ENCODE measurements at regions not wholly inside any gene's neighbourhood (a gene's known extent, or its start where the extent isn't known, plus 50 kb on each side); places are given as distances from the start of the nearest gene placed in this dataset.

- H3K79me2 ChIP-seq (ENCODE audit: insufficient read depth, low read length), result no peaks in the 10 kb centered on the region
- H2AFZ ChIP-seq (ENCODE audit: low read length), result no peak overlapping the region
- TF ChIP-seq RFX1 (IDR thresholded peaks at IDR 0.05), result no peak
- TF ChIP-seq, protein P1, sequence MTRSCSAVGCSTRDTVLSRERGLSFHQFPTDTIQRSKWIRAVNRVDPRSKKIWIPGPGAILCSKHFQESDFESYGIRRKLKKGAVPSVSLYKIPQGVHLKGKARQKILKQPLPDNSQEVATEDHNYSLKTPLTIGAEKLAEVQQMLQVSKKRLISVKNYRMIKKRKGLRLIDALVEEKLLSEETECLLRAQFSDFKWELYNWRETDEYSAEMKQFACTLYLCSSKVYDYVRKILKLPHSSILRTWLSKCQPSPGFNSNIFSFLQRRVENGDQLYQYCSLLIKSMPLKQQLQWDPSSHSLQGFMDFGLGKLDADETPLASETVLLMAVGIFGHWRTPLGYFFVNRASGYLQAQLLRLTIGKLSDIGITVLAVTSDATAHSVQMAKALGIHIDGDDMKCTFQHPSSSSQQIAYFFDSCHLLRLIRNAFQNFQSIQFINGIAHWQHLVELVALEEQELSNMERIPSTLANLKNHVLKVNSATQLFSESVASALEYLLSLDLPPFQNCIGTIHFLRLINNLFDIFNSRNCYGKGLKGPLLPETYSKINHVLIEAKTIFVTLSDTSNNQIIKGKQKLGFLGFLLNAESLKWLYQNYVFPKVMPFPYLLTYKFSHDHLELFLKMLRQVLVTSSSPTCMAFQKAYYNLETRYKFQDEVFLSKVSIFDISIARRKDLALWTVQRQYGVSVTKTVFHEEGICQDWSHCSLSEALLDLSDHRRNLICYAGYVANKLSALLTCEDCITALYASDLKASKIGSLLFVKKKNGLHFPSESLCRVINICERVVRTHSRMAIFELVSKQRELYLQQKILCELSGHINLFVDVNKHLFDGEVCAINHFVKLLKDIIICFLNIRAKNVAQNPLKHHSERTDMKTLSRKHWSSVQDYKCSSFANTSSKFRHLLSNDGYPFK (CRISPR knock-in tag; IDR thresholded peaks at IDR 0.05; ENCODE audit: borderline replicate concordance), result no peak
- POLR2A ChIA-PET, result no interaction called here
- H3K27ac ChIP-seq (ENCODE audit: extremely low read length, insufficient read depth, low read length), result no peak overlapping the region
- no peaks in the 10 kb centered on the region for H3K36me3 ChIP-seq (replicated peaks in 1 of 2; ENCODE audit: control insufficient read depth in 1 of 2, insufficient read depth in 2 of 2, low read length in 2 of 2)
- H3K27me3 ChIP-seq (ENCODE audit: control insufficient read depth in 1 of 2, insufficient read depth in 2 of 2, low read length in 2 of 2), result no peaks in the 10 kb centered on the region; a peak in 1 of 5 replicates
- in situ Hi-C loops (cut with HindIII; ENCODE audit: extremely low pct_ligation_motif_present, low pct_unique_long_range_greater_than_20kb), result no loop called here
- CTCF ChIA-PET (ENCODE audit: low intra/inter-chr PET ratio, low total read pairs), result no interaction called here
- FAIRE-seq, result no peak
- ATAC-seq, result no peak
- intact Hi-C loops (cut with micrococcal nuclease; ENCODE audit: unreplicated experiment), result no loop called here
- 0% methylated on average over 1 of the region's 1 CpG for WGBS (ENCODE audit: low lambda C conversion rate)
- BruUV-seq (replicated peaks), result no TSS peak
- DNase-seq (ENCODE audit: low spot score), result no peak
- H4K20me1 ChIP-seq (ENCODE audit: insufficient read depth, low read length), result no peaks in the 10 kb centered on the region
- H3K4me3 ChIP-seq (replicated peaks in 1 of 3; ENCODE audit: insufficient read depth in 1 of 3, low read depth in 2 of 3, low read length in 3 of 3), result no peak overlapping the region
- no peak overlapping the region for H3K9ac ChIP-seq (ENCODE audit: insufficient read depth, low read depth, low read length)
- no peaks in the 10 kb centered on the region for H3K4me1 ChIP-seq (ENCODE audit: insufficient read depth, low read length)
- H3K4me2 ChIP-seq (ENCODE audit: low read depth, low read length), result no peak overlapping the region
- no peaks in the 10 kb centered on the region for H3K9me3 ChIP-seq (ENCODE audit: low read length)
These were observed 349.2 kb upstream of the KLF4 start for GRCh38 chr9:107838766-107839165.

DNA sequence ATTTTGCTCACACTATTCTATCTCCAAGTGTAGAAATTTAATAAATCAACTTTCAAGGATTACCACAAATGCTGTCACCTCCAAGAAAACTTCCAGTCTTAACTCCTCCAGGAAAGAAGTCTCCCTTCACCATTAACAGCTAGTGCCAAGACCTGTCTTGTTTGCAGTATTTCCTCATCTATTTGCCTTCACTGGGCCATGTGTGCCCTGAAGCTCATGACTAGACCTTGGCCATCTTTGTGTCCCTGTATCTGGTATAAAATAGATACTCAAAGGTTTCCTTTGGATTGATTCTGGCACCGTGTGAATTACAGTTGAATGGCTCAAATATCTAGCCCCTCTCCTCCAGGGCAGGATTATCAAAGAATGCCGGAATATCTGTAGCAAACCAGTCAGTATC, 346.7 kb upstream of the KLF4 start:
- Histone ChIP-seq H3K4me1 (ENCODE audit: insufficient read depth, low read length) (no peaks in the 10 kb centered on the region), H3K9ac (ENCODE audit: insufficient read depth, low read depth, low read length) (no peak overlapping the region), H3K4me2 (ENCODE audit: low read depth, low read length) (no peak overlapping the region), H3K79me2 (ENCODE audit: insufficient read depth, low read length) (no peaks in the 10 kb centered on the region), H3K27me3 (ENCODE audit: control insufficient read depth in 1 of 2, insufficient read depth in 2 of 2, low read length in 2 of 2) (no peaks in the 10 kb centered on the region; a peak in 1 of 5 replicates), H3K36me3 (replicated peaks in 1 of 2; ENCODE audit: control insufficient read depth in 1 of 2, insufficient read depth in 2 of 2, low read length in 2 of 2) (no peaks in the 10 kb centered on the region), H3K9me3 (ENCODE audit: low read length) (no peaks in the 10 kb centered on the region), H4K20me1 (ENCODE audit: insufficient read depth, low read length) (no peaks in the 10 kb centered on the region), H3K4me3 (replicated peaks in 1 of 3; ENCODE audit: insufficient read depth in 1 of 3, low read depth in 2 of 3, low read length in 3 of 3) (no peak overlapping the region), H3K27ac (ENCODE audit: extremely low read length, insufficient read depth, low read length) (no peak overlapping the region), H2AFZ (ENCODE audit: low read length) (no peak overlapping the region)
- in situ Hi-C loops (cut with HindIII; ENCODE audit: extremely low pct_ligation_motif_present, low pct_unique_long_range_greater_than_20kb), result no loop called here
- intact Hi-C loops (cut with micrococcal nuclease; ENCODE audit: unreplicated experiment), result no loop called here
- ChIA-PET CTCF (ENCODE audit: low intra/inter-chr PET ratio, low total read pairs) (no interaction called here), POLR2A (no interaction called here)
- BruUV-seq (replicated peaks), result no TSS peak
- FAIRE-seq (no peak), DNase-seq (ENCODE audit: low spot score) (no peak), ATAC-seq (no peak)
- 3% methylated on average over 2 of the region's 2 CpGs for WGBS (ENCODE audit: low lambda C conversion rate)
- TF ChIP-seq, protein P2, sequence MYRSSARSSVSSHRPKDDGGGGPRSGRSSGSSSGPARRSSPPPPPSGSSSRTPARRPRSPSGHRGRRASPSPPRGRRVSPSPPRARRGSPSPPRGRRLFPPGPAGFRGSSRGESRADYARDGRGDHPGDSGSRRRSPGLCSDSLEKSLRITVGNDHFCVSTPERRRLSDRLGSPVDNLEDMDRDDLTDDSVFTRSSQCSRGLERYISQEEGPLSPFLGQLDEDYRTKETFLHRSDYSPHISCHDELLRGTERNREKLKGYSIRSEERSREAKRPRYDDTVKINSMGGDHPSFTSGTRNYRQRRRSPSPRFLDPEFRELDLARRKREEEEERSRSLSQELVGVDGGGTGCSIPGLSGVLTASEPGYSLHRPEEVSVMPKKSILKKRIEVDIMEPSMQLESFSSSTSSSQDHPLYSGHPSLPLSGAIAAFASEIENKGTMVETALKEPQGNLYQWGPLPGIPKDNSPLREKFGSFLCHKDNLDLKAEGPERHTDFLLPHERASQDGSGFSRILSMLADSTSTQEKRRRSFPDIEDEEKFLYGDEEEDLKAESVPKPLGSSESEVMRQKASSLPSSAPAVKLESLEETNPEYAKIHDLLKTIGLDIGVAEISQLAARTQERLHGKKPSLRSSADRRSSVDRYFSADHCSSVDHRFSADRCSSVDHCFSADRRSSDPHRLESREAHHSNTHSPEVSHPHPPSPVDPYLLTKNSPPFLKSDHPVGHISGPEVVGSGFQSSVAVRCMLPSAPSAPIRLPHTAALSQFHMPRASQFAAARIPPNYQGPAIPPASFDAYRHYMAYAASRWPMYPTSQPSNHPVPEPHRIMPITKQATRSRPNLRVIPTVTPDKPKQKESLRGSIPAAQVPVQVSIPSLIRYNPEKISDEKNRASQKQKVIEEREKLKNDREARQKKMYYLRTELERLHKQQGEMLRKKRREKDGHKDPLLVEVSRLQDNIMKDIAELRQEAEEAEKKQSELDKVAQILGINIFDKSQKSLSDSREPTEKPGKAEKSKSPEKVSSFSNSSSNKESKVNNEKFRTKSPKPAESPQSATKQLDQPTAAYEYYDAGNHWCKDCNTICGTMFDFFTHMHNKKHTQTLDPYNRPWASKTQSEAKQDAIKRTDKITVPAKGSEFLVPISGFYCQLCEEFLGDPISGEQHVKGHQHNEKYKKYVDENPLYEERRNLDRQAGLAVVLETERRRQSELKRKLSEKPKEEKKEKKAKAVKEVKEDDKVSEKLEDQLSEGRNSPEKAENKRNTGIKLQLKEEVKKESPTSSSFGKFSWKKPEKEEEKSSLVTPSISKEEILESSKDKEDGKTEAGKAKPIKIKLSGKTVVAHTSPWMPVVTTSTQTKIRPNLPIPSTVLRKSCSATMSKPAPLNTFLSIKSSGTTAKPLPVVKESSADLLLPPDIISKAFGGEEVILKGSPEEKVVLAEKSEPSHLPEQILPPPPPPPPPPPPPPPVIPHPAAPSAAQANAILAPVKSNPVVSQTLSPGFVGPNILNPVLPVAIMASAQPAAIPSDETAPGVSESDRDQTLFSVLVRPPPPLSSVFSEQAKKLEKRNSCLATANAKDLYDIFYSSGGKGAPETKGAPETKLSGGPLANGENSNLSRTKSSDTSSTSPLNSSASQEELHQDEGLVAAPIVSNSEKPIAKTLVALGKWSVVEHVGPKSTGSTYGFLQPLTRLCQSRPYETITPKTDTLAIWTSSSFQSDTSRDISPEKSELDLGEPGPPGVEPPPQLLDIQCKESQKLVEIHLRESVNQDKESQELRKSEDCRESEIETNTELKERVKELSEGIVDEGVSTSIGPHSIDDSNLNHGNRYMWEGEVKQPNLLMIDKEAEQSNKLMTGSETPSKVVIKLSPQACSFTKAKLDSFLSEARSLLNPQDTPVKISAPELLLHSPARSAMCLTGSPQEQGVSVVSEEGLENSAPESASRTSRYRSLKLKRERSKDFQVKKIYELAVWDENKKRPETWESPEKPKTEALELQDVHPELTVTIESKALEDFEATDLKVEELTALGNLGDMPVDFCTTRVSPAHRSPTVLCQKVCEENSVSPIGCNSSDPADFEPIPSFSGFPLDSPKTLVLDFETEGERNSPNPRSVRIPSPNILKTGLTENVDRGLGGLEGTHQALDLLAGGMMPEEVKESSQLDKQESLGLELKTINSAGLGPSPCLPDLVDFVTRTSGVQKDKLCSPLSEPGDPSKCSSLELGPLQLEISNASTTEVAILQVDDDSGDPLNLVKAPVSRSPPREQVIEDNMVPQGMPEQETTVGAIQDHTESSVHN (CRISPR knock-in tag; IDR thresholded peaks at IDR 0.05), result no peak
- TF ChIP-seq NBN (conservative IDR thresholded peaks at IDR 0.05) (no peak), ZBTB46 (CRISPR knock-in tag; IDR thresholded peaks at IDR 0.05; ENCODE audit: borderline replicate concordance) (no peak), KLF15 (CRISPR knock-in tag; IDR thresholded peaks at IDR 0.05; ENCODE audit: borderline replicate concordance) (no peak)

Data from HepG2 (cell line).